IPS-18a (cell line): ENCODE measurements at regions not wholly inside any gene's neighbourhood (a gene's known extent, or its start where the extent isn't known, plus 50 kb on each side); places are given as distances from the start of the nearest gene placed in this dataset.

Source experiments
- H3K27ac ChIP-seq: one replicate; pipeline ENCODE4 v1.5.1; 2013; ENCODE audit warnings: low read length
- H3K27me3 ChIP-seq: one replicate; pipeline ENCODE4 v1.6.1; 2013; ENCODE audit warnings: mild to moderate bottlenecking, low read length; ENCODE audit not compliant: control insufficient read depth, insufficient read depth
- H3K36me3 ChIP-seq: one replicate; pipeline ENCODE4 v1.6.1; 2013; ENCODE audit warnings: low read depth, low read length; ENCODE audit not compliant: control insufficient read depth
- H3K4me1 ChIP-seq: one replicate; pipeline ENCODE4 v1.6.1; 2013; ENCODE audit warnings: low read depth, low read length; ENCODE audit not compliant: control insufficient read depth
- H3K4me3 ChIP-seq: one replicate; pipeline ENCODE4 v1.5.1; 2013; ENCODE audit warnings: low read length
- H3K9ac ChIP-seq: one replicate; pipeline ENCODE4 v1.6.1; 2013; ENCODE audit warnings: mild to moderate bottlenecking, low read length, moderate library complexity
- H3K9me3 ChIP-seq: one replicate; pipeline ENCODE4 v1.6.1; 2013; ENCODE audit warnings: low read depth, low read length; ENCODE audit not compliant: control insufficient read depth

- H3K27ac ChIP-seq, result no peak overlapping the region
- H3K27me3 ChIP-seq, result no peaks in the 10 kb centered on the region
- no peaks in the 10 kb centered on the region for H3K36me3 ChIP-seq
- H3K4me3 ChIP-seq, result no peak overlapping the region
- no peaks in the 10 kb centered on the region for H3K4me1 ChIP-seq
- H3K9me3 ChIP-seq, result no peaks in the 10 kb centered on the region
- no peak overlapping the region for H3K9ac ChIP-seq
These were observed 153.7 kb upstream of the KCNMB2 start for GRCh38 chr3:178382449-178383061.

- Histone ChIP-seq H3K27ac (no peak overlapping the region), H3K9ac (no peak overlapping the region), H3K27me3 (no peaks in the 10 kb centered on the region), H3K4me3 (no peak overlapping the region), H3K9me3 (no peaks in the 10 kb centered on the region), H3K36me3 (no peaks in the 10 kb centered on the region), H3K4me1 (no peaks in the 10 kb centered on the region)
These were observed 151.7 kb upstream of the KCNMB2 start for GRCh38 chr3:178384321-178385230.

- Histone ChIP-seq H3K4me3 (no peak overlapping the region), H3K27me3 (no peaks in the 10 kb centered on the region), H3K36me3 (no peaks in the 10 kb centered on the region), H3K27ac (no peak overlapping the region), H3K9me3 (no peaks in the 10 kb centered on the region), H3K4me1 (no peaks in the 10 kb centered on the region), H3K9ac (no peak overlapping the region)
These were observed 150.8 kb upstream of the KCNMB2 start for GRCh38 chr3:178385280-178385952.

- H3K9ac ChIP-seq, result no peak overlapping the region
- H3K9me3 ChIP-seq, result no peaks in the 10 kb centered on the region
- H3K36me3 ChIP-seq, result no peaks in the 10 kb centered on the region
- H3K4me1 ChIP-seq, result no peaks in the 10 kb centered on the region
- H3K4me3 ChIP-seq, result no peak overlapping the region
- no peak overlapping the region for H3K27ac ChIP-seq
- H3K27me3 ChIP-seq, result no peaks in the 10 kb centered on the region
These were observed 149.8 kb upstream of the KCNMB2 start for GRCh38 chr3:178386401-178386800.

- no peak overlapping the region for H3K27ac ChIP-seq
- H3K4me1 ChIP-seq, result no peaks in the 10 kb centered on the region
- H3K4me3 ChIP-seq, result no peak overlapping the region
- H3K36me3 ChIP-seq, result no peaks in the 10 kb centered on the region
- no peaks in the 10 kb centered on the region for H3K9me3 ChIP-seq
- H3K9ac ChIP-seq, result no peak overlapping the region
- no peaks in the 10 kb centered on the region for H3K27me3 ChIP-seq
These were observed 149.4 kb upstream of the KCNMB2 start for GRCh38 chr3:178386880-178387279.

- no peak overlapping the region for H3K27ac ChIP-seq
- no peaks in the 10 kb centered on the region for H3K27me3 ChIP-seq
- H3K36me3 ChIP-seq, result no peaks in the 10 kb centered on the region
- no peaks in the 10 kb centered on the region for H3K9me3 ChIP-seq
- no peak overlapping the region for H3K4me3 ChIP-seq
- no peak overlapping the region for H3K9ac ChIP-seq
- H3K4me1 ChIP-seq, result no peaks in the 10 kb centered on the region
These were observed 147.8 kb upstream of the KCNMB2 start for GRCh38 chr3:178388473-178388872.

- no peaks in the 10 kb centered on the region for H3K4me1 ChIP-seq
- H3K36me3 ChIP-seq, result no peaks in the 10 kb centered on the region
- H3K4me3 ChIP-seq, result no peak overlapping the region
- H3K27ac ChIP-seq, result no peak overlapping the region
- no peak overlapping the region for H3K9ac ChIP-seq
- no peaks in the 10 kb centered on the region for H3K9me3 ChIP-seq
- H3K27me3 ChIP-seq, result no peaks in the 10 kb centered on the region
These were observed 147.0 kb upstream of the KCNMB2 start for GRCh38 chr3:178389258-178389657.

- H3K27me3 ChIP-seq, result no peaks in the 10 kb centered on the region
- H3K4me3 ChIP-seq, result no peak overlapping the region
- H3K9me3 ChIP-seq, result no peaks in the 10 kb centered on the region
- H3K4me1 ChIP-seq, result no peaks in the 10 kb centered on the region
- no peaks in the 10 kb centered on the region for H3K36me3 ChIP-seq
- H3K27ac ChIP-seq, result no peak overlapping the region
- no peak overlapping the region for H3K9ac ChIP-seq
These were observed 143.7 kb upstream of the KCNMB2 start for GRCh38 chr3:178392511-178392926.

GRCh38 chr3:178393146-178393545 lies 143.1 kb upstream of the KCNMB2 start:
- Histone ChIP-seq H3K4me1 (no peaks in the 10 kb centered on the region), H3K27ac (no peak overlapping the region), H3K9me3 (no peaks in the 10 kb centered on the region), H3K36me3 (no peaks in the 10 kb centered on the region), H3K9ac (no peak overlapping the region), H3K4me3 (no peak overlapping the region), H3K27me3 (no peaks in the 10 kb centered on the region)

GRCh38 chr3:178393824-178394223 lies 142.4 kb upstream of the KCNMB2 start:
- Histone ChIP-seq H3K4me1 (no peaks in the 10 kb centered on the region), H3K27ac (no peak overlapping the region), H3K9me3 (no peaks in the 10 kb centered on the region), H3K27me3 (no peaks in the 10 kb centered on the region), H3K36me3 (no peaks in the 10 kb centered on the region), H3K9ac (no peak overlapping the region), H3K4me3 (no peak overlapping the region)

GRCh38 chr3:178396318-178396717 lies 139.9 kb upstream of the KCNMB2 start:
- H3K27ac ChIP-seq, result no peak overlapping the region
- no peak overlapping the region for H3K4me3 ChIP-seq
- H3K27me3 ChIP-seq, result no peaks in the 10 kb centered on the region
- H3K9me3 ChIP-seq, result no peaks in the 10 kb centered on the region
- H3K4me1 ChIP-seq, result no peaks in the 10 kb centered on the region
- H3K36me3 ChIP-seq, result no peaks in the 10 kb centered on the region
- H3K9ac ChIP-seq, result no peak overlapping the region
